Vagina (tissue), 2 donors: ENCODE measurements at regions not wholly inside any gene's neighbourhood (a gene's known extent, or its start where the extent isn't known, plus 50 kb on each side); places are given as distances from the start of the nearest gene placed in this dataset.

ENCODE experiments used
- CTCF ChIP-seq, 3 experiments: fragments of 450-650 bp in 2 of 3; fragments of 200-600 bp in 1 of 3; sonication (generic) in 1 of 3; IDR thresholded peaks; one replicate each; pipeline ENCODE4 v1.5.1; 2017 to 2019; ENCODE audit warnings: antibody characterized with exemption in 3 of 3, mild to moderate bottlenecking in 2 of 3, moderate library complexity in 2 of 3
- POLR2AphosphoS5 ChIP-seq, 2 donors: sonication (generic); formaldehyde crosslinking; IDR thresholded peaks; one replicate each; pipeline ENCODE4 v1.9.0; 2017; ENCODE audit warnings: antibody characterized with exemption in 2 of 2, mild to moderate bottlenecking in 2 of 2, low read depth in 1 of 2; ENCODE audit not compliant: insufficient read depth in 1 of 2

- TF ChIP-seq CTCF (IDR thresholded peaks at IDR 0.05) (no peak), POLR2AphosphoS5 (IDR thresholded peaks at IDR 0.05; ENCODE audit: insufficient read depth in 1 of 2, low read depth in 1 of 2) (no peak)
These were observed 54.4 kb upstream of the GTSF1L start for GRCh38 chr20:43781215-43781614.
